Keratinocyte (primary cell): ENCODE measurements at regions not wholly inside any gene's neighbourhood (a gene's known extent, or its start where the extent isn't known, plus 50 kb on each side); places are given as distances from the start of the nearest gene placed in this dataset.

Source experiments
- DNase-seq: peaks from one replicate; pipeline ENCODE4 v3.0.0-alpha.2; 2011; ENCODE audit warnings: low read depth, missing footprints, low spot score
- FAIRE-seq: peaks from 2 replicates; lab custom pipeline; 2011; peaks lifted over from hg19 to GRCh38; lab: Jason Lieb, UNC
- H2AFZ ChIP-seq: 2 replicates; pipeline ENCODE4 v1.6.0; 2012; ENCODE audit warnings: low read length, control low read depth, inconsistent platforms; ENCODE audit not compliant: control insufficient read depth
- H3K27ac ChIP-seq: 2 replicates; pipeline ENCODE4 v1.5.1; 2011; ENCODE audit warnings: low read length; ENCODE audit not compliant: control insufficient read depth, insufficient read depth
- H3K27me3 ChIP-seq: 3 replicates; pipeline ENCODE4 v1.6.0; 2011; ENCODE audit warnings: low read length; ENCODE audit not compliant: control insufficient read depth, insufficient read depth; ENCODE audit errors: extremely low read depth
- H3K36me3 ChIP-seq, 2 experiments: 2 replicates in 1 of 2; 3 replicates in 1 of 2; pipeline ENCODE4 v1.5.1; 2011; ENCODE audit warnings: low read length in 2 of 2, mild to moderate bottlenecking in 1 of 2; ENCODE audit not compliant: control insufficient read depth in 2 of 2, insufficient read depth in 2 of 2; ENCODE audit errors: extremely low read depth in 1 of 2
- H3K4me1 ChIP-seq: 3 replicates; pipeline ENCODE4 v1.5.1; 2011; ENCODE audit warnings: low read length; ENCODE audit not compliant: control insufficient read depth, insufficient read depth; ENCODE audit errors: extremely low read depth
- H3K4me2 ChIP-seq: 3 replicates; pipeline ENCODE4 v1.6.0; 2011; ENCODE audit warnings: low read depth, low read length; ENCODE audit not compliant: control insufficient read depth, insufficient read depth; ENCODE audit errors: extremely low read depth
- H3K4me3 ChIP-seq, 3 experiments: fragments of 200-600 bp in 1 of 3; sonication (generic) in 1 of 3; 2 replicates in 2 of 3; 3 replicates in 1 of 3; pipeline ENCODE4 v1.5.1; 2011 to 2016; ENCODE audit warnings: low read length in 3 of 3, mild to moderate bottlenecking in 3 of 3, control low read depth in 2 of 3, inconsistent platforms in 1 of 3, low read depth in 1 of 3, mixed read lengths in 1 of 3, mixed run types in 1 of 3, moderate library complexity in 1 of 3; ENCODE audit not compliant: control insufficient read depth in 2 of 3, insufficient read depth in 2 of 3; ENCODE audit errors: extremely low read depth in 1 of 3
- H3K79me2 ChIP-seq: 2 replicates; pipeline ENCODE4 v1.6.0; 2012; ENCODE audit warnings: low read length; ENCODE audit not compliant: control insufficient read depth, insufficient read depth
- H3K9ac ChIP-seq: 3 replicates; pipeline ENCODE4 v1.6.0; 2011; ENCODE audit warnings: low read length; ENCODE audit not compliant: control insufficient read depth, insufficient read depth; ENCODE audit errors: extremely low read depth
- H3K9me1 ChIP-seq: 3 replicates; pipeline ENCODE4 v1.6.0; 2011; ENCODE audit warnings: low read length; ENCODE audit not compliant: control insufficient read depth, insufficient read depth; ENCODE audit errors: extremely low read depth
- H3K9me3 ChIP-seq: 2 replicates; pipeline ENCODE4 v1.5.1; 2012; ENCODE audit warnings: low read depth, low read length; ENCODE audit not compliant: control insufficient read depth
- H4K20me1 ChIP-seq: 3 replicates; pipeline ENCODE4 v1.6.0; 2011; ENCODE audit warnings: low read length; ENCODE audit not compliant: control insufficient read depth, insufficient read depth; ENCODE audit errors: extremely low read depth
- CTCF ChIP-seq, 3 experiments: IDR thresholded peaks in 1 of 3; conservative IDR thresholded peaks in 1 of 3; optimal IDR thresholded peaks in 1 of 3; 2 replicates in 2 of 3; 3 replicates in 1 of 3; pipeline versions ENCODE3 to v1.5.1; 2011; ENCODE audit warnings: low read length in 3 of 3, mild to moderate bottlenecking in 3 of 3, moderate library complexity in 2 of 3, control low read depth in 1 of 3, inconsistent platforms in 1 of 3; ENCODE audit not compliant: insufficient read depth in 2 of 3; ENCODE audit errors: extremely low read depth in 1 of 3
- EZH2 ChIP-seq: IDR thresholded peaks from one replicate; pipeline ENCODE4 v1.6.1; 2012; ENCODE audit warnings: inconsistent platforms, mild to moderate bottlenecking, low read length, moderate library complexity
- dilution Hi-C: fragments of 300-500 bp; cut with MboI; formaldehyde crosslinking; loops from one replicate; pipeline ENCODE4 v1.7.0; 2020; ENCODE audit warnings: low sequenced_read_pairs; ENCODE audit not compliant: extremely low pct_ligation_motif_present

- H3K79me2 ChIP-seq = no peaks in the 10 kb centered on the region
- H3K27ac ChIP-seq = no peak overlapping the region
- no peaks in the 10 kb centered on the region for H3K36me3 ChIP-seq
- peak overlapping the region; percentile 31 for H2AFZ ChIP-seq
- no peaks in the 10 kb centered on the region for H3K9me1 ChIP-seq
- H3K9me3 ChIP-seq = peaks cover 2% of the 10 kb centered on the region
- no peak for FAIRE-seq
- no peak for DNase-seq
- no peak overlapping the region for H3K4me3 ChIP-seq
- H3K4me1 ChIP-seq = no peaks in the 10 kb centered on the region
- no peak overlapping the region for H3K9ac ChIP-seq
- TF ChIP-seq EZH2 = no peak
- TF ChIP-seq CTCF (optimal IDR thresholded peaks at IDR 0.05 in 1 of 3, IDR thresholded peaks at IDR 0.05 in 1 of 3, conservative IDR thresholded peaks at IDR 0.05 in 1 of 3; ENCODE audit: extremely low read depth in 1 of 3, insufficient read depth in 2 of 3, low read length in 3 of 3) = no peak
- no peaks in the 10 kb centered on the region for H4K20me1 ChIP-seq
- dilution Hi-C loops = no loop called here
- H3K27me3 ChIP-seq = no peaks in the 10 kb centered on the region
- H3K4me2 ChIP-seq = no peak overlapping the region
Observed at GRCh38 chr2:226057914-226058313, 658.4 kb downstream of the NYAP2 start.

DNA sequence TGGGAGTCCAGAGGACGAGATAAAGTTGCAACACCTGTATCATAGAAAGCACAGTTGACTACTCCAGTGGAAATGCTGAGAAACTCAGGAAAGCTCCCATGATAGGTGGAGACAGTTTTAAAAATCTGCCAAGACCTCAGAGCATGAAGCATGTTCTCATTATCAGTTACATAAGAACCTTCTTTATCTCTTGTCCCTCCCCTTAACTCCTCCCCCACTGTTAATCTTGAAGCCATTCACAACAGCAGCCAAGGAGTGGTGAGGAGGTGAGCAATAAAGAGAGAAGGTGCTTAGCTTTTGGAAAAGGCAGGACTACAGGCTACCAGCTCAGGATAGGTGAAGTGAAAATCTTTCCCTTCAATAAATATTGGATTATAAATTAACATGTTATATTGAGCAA is 657.9 kb downstream of the NYAP2 start:
- peak; percentile 56 for FAIRE-seq
- Histone ChIP-seq H2AFZ (no peak overlapping the region), H3K4me2 (no peak overlapping the region)

More for the DNA sequence above, 657.9 kb downstream of the NYAP2 start:
- Histone ChIP-seq H3K9me1 (no peaks in the 10 kb centered on the region), H3K36me3 (no peaks in the 10 kb centered on the region), H3K27me3 (no peaks in the 10 kb centered on the region), H3K4me1 (no peaks in the 10 kb centered on the region), H4K20me1 (no peaks in the 10 kb centered on the region), H3K4me3 (no peak overlapping the region), H3K79me2 (no peaks in the 10 kb centered on the region), H3K9ac (no peak overlapping the region), H3K9me3 (no peaks in the 10 kb centered on the region), H3K27ac (no peak overlapping the region)
- TF ChIP-seq CTCF (optimal IDR thresholded peaks at IDR 0.05 in 1 of 3, IDR thresholded peaks at IDR 0.05 in 1 of 3, conservative IDR thresholded peaks at IDR 0.05 in 1 of 3; ENCODE audit: extremely low read depth in 1 of 3, insufficient read depth in 2 of 3, low read length in 3 of 3) = no peak
- TF ChIP-seq EZH2 = no peak
- dilution Hi-C loops = no loop called here
- no peak for DNase-seq
